NCI-H2227 (cell line): ENCODE measurements at regions not wholly inside any gene's neighbourhood (a gene's known extent, or its start where the extent isn't known, plus 50 kb on each side); places are given as distances from the start of the nearest gene placed in this dataset.

Experiments used
- DNase-seq: peaks from one replicate; lab custom pipeline; 2025; ENCODE audit not compliant: unreplicated experiment; lab: John Stamatoyannopoulos, UW

- no peak for DNase-seq
Measured at GRCh38 chr4:152236519-152237056, 299.3 kb downstream of the FBXW7 start.

- no peak for DNase-seq
Measured at GRCh38 chr4:152235718-152236117, 300.2 kb downstream of the FBXW7 start.

- no peak for DNase-seq
Measured at GRCh38 chr4:152234571-152234970, 301.3 kb downstream of the FBXW7 start.

GRCh38 chr4:152232271-152232670, 303.6 kb downstream of the FBXW7 start:
- no peak for DNase-seq

- no peak for DNase-seq
Measured at GRCh38 chr4:152229782-152230289, 306.1 kb downstream of the FBXW7 start.

- no peak for DNase-seq
Measured at GRCh38 chr4:152225680-152226079, 310.2 kb downstream of the FBXW7 start.

GRCh38 chr4:152224721-152225420, 311.0 kb downstream of the FBXW7 start:
- DNase-seq: no peak

- no peak for DNase-seq
Measured at GRCh38 chr4:152224223-152224622, 311.7 kb downstream of the FBXW7 start.

- no peak for DNase-seq
Measured at GRCh38 chr4:152223600-152223999, 312.3 kb downstream of the FBXW7 start.

GRCh38 chr4:152221816-152222516, 313.9 kb downstream of the FBXW7 start:
- DNase-seq: no peak

GRCh38 chr4:152220201-152220666, 315.7 kb downstream of the FBXW7 start:
- DNase-seq: no peak

GRCh38 chr4:152218576-152218975, 317.3 kb downstream of the FBXW7 start:
- DNase-seq: no peak

GRCh38 chr4:152217896-152218295, 318.0 kb downstream of the FBXW7 start:
- DNase-seq: no peak

- DNase-seq: peak; percentile 87
Measured at GRCh38 chr4:152211936-152212653, 323.8 kb downstream of the FBXW7 start.

- no peak for DNase-seq
Measured at GRCh38 chr4:152209772-152210493, 326.0 kb downstream of the FBXW7 start.

- no peak for DNase-seq
Measured at GRCh38 chr4:152207378-152207720, 328.5 kb downstream of the FBXW7 start.

GRCh38 chr4:152206646-152207377, 329.1 kb downstream of the FBXW7 start:
- DNase-seq: no peak

- DNase-seq: peak; percentile 14
Measured at GRCh38 chr4:152206185-152206584, 329.7 kb downstream of the FBXW7 start.

GRCh38 chr4:152202415-152202814, 333.5 kb downstream of the FBXW7 start:
- DNase-seq: no peak
